HepG2 (cell line): ENCODE measurements at regions not wholly inside any gene's neighbourhood (a gene's known extent, or its start where the extent isn't known, plus 50 kb on each side); places are given as distances from the start of the nearest gene placed in this dataset.

ENCODE experiments used
- ATAC-seq: fragments of 200-7000 bp; cut with Tn5 transposase; 3 replicates; pipeline ENCODE4 v1.9.1; 2020; ENCODE audit warnings: mild to moderate bottlenecking, moderate library complexity
- BruUV-seq: library from RNA; stranded (reverse); fragments of 400-500 nt; replicated peaks from 2 replicates; lab custom pipeline; 2021; lab: Mats Ljungman, UMichigan
- CTCF ChIA-PET: fragments of 300-600 bp; formaldehyde crosslinking; extraction: SDS; loops from one replicate; lab custom pipeline; 2021; ENCODE audit warnings: low total read pairs, inconsistent platforms, low intra/inter-chr PET ratio; lab: Yijun Ruan, JAX
- POLR2A ChIA-PET: fragments of 350-600 bp; sonication (Branson Sonifier 250); formaldehyde crosslinking; loops from one replicate; lab custom pipeline; 2020; ENCODE audit warnings: antibody characterized with exemption, inconsistent platforms; lab: Yijun Ruan, JAX
- DNase-seq: peaks from one replicate; pipeline ENCODE4 v3.0.0-alpha.2; 2015; ENCODE audit warnings: low spot score
- FAIRE-seq: peaks from 3 replicates; lab custom pipeline; 2011; peaks lifted over from hg19 to GRCh38; lab: Jason Lieb, UNC
- H2AFZ ChIP-seq: one replicate; pipeline ENCODE4 v1.6.1; 2011; ENCODE audit warnings: low read length, inconsistent platforms
- H3K27ac ChIP-seq: fragments of 300-600 bp; 3 replicates; pipeline ENCODE4 v1.8.0; 2011; ENCODE audit warnings: mixed run types, mild to moderate bottlenecking, mixed read lengths, low read length, inconsistent platforms; ENCODE audit not compliant: insufficient read depth; ENCODE audit errors: extremely low read length
- H3K27me3 ChIP-seq, 2 experiments: fragments of 200-600 bp in 1 of 2; 2 replicates in 1 of 2; 3 replicates in 1 of 2; pipeline versions ENCODE4 v1.6.0 to v1.8.0; 2011; ENCODE audit warnings: low read length in 2 of 2, mild to moderate bottlenecking in 2 of 2, moderate library complexity in 2 of 2, inconsistent platforms in 1 of 2; ENCODE audit not compliant: insufficient read depth in 2 of 2, control insufficient read depth in 1 of 2
- H3K36me3 ChIP-seq, 2 experiments: fragments of 200-600 bp in 1 of 2; replicated peaks in 1 of 2; 2 replicates in 1 of 2; 3 replicates in 1 of 2; pipeline versions ENCODE4 v1.5.1 to v1.8.0; 2011; ENCODE audit warnings: low read length in 2 of 2, inconsistent platforms in 1 of 2; ENCODE audit not compliant: insufficient read depth in 2 of 2, control insufficient read depth in 1 of 2
- H3K4me1 ChIP-seq: 2 replicates; pipeline ENCODE4 v1.5.1; 2012; ENCODE audit warnings: low read length, inconsistent platforms; ENCODE audit not compliant: insufficient read depth
- H3K4me2 ChIP-seq: 2 replicates; pipeline ENCODE4 v1.6.0; 2011; ENCODE audit warnings: low read depth, low read length, inconsistent platforms
- H3K4me3 ChIP-seq, 3 experiments: fragments of 200-600 bp in 1 of 3; sonication (generic), shearing (Covaris generic) in 1 of 3; replicated peaks in 1 of 3; 2 replicates each; pipeline ENCODE4 v1.5.1; 2011 to 2016; ENCODE audit warnings: low read length in 3 of 3, inconsistent platforms in 2 of 3, low read depth in 2 of 3, mild to moderate bottlenecking in 2 of 3, control low read depth in 1 of 3, mixed read lengths in 1 of 3; ENCODE audit not compliant: insufficient read depth in 1 of 3
- H3K79me2 ChIP-seq: one replicate; pipeline ENCODE4 v1.6.1; 2011; ENCODE audit warnings: low read length, inconsistent platforms; ENCODE audit not compliant: insufficient read depth
- H3K9ac ChIP-seq: 2 replicates; pipeline ENCODE4 v1.6.0; 2011; ENCODE audit warnings: mild to moderate bottlenecking, low read depth, low read length, inconsistent platforms; ENCODE audit not compliant: insufficient read depth
- H3K9me3 ChIP-seq: 2 replicates; pipeline ENCODE4 v1.5.1; 2012; ENCODE audit warnings: mild to moderate bottlenecking, low read length
- H4K20me1 ChIP-seq: 2 replicates; pipeline ENCODE4 v1.6.0; 2011; ENCODE audit warnings: inconsistent platforms, mild to moderate bottlenecking, low read length, moderate library complexity; ENCODE audit not compliant: insufficient read depth
- AGO1 ChIP-seq: fragments of 200-400 bp; formaldehyde crosslinking; IDR thresholded peaks from 2 replicates; pipeline ENCODE4 v1.6.1; 2017; ENCODE audit warnings: mild to moderate bottlenecking, low read depth, low read length, moderate library complexity; ENCODE audit not compliant: poor library complexity, severe bottlenecking
- HMG20A ChIP-seq: IDR thresholded peaks from 2 replicates; pipeline ENCODE4 v1.6.1; 2016; ENCODE audit warnings: borderline replicate concordance
- JUND ChIP-seq: sonication (generic); formaldehyde crosslinking; IDR thresholded peaks from 2 replicates; pipeline ENCODE4 v1.8.0; 2022; ENCODE audit warnings: mild to moderate bottlenecking, missing genetic modification reagents
- KDM5B ChIP-seq: sonication (generic); formaldehyde crosslinking; IDR thresholded peaks from 2 replicates; pipeline ENCODE4 v1.4.0; 2020; ENCODE audit warnings: missing genetic modification reagents, mild to moderate bottlenecking, borderline replicate concordance
- MAZ ChIP-seq, 2 experiments: sonication (generic) in 1 of 2; formaldehyde crosslinking in 1 of 2; IDR thresholded peaks; 2 replicates each; pipeline versions ENCODE4 v1.5.0 to v1.6.1; 2012 to 2020; ENCODE audit warnings: low read depth in 2 of 2, mild to moderate bottlenecking in 2 of 2, borderline replicate concordance in 1 of 2, improper control_type of control experiment in 1 of 2, low read length in 1 of 2, missing genetic modification reagents in 1 of 2, moderate library complexity in 1 of 2
- SNAI1 ChIP-seq: sonication (generic); formaldehyde crosslinking; IDR thresholded peaks from 2 replicates; pipeline ENCODE4 v1.5.0; 2020; ENCODE audit warnings: mild to moderate bottlenecking, missing genetic modification reagents, borderline replicate concordance
- ZNF17 ChIP-seq: sonication (generic); formaldehyde crosslinking; IDR thresholded peaks from 2 replicates; pipeline ENCODE4 v1.5.0; 2020; ENCODE audit warnings: mild to moderate bottlenecking, missing genetic modification reagents
- ZNF260 ChIP-seq: sonication (generic); formaldehyde crosslinking; IDR thresholded peaks from 2 replicates; pipeline ENCODE4 v1.4.0; 2020; ENCODE audit warnings: missing genetic modification reagents, low read depth, mild to moderate bottlenecking, borderline replicate concordance
- ZNF274 ChIP-seq: sonication (generic); formaldehyde crosslinking; IDR thresholded peaks from 2 replicates; pipeline ENCODE4 v1.5.1; 2020; ENCODE audit warnings: mild to moderate bottlenecking, missing genetic modification reagents
- ZNF292 ChIP-seq: sonication (generic); formaldehyde crosslinking; IDR thresholded peaks from 2 replicates; pipeline ENCODE4 v1.8.1; 2022; ENCODE audit warnings: mild to moderate bottlenecking, low read depth, missing genetic modification reagents, borderline replicate concordance
- ZNF329 ChIP-seq: sonication (generic); formaldehyde crosslinking; IDR thresholded peaks from 2 replicates; pipeline ENCODE4 v1.9.0; 2021; ENCODE audit warnings: low read depth, mild to moderate bottlenecking, missing genetic modification reagents
- ZNF557 ChIP-seq: sonication (generic); formaldehyde crosslinking; IDR thresholded peaks from 2 replicates; pipeline ENCODE4 v1.4.0; 2020; ENCODE audit warnings: missing genetic modification reagents
- ZNF749 ChIP-seq: sonication (generic); formaldehyde crosslinking; IDR thresholded peaks from 2 replicates; pipeline ENCODE4 v1.8.0; 2022; ENCODE audit warnings: mild to moderate bottlenecking, missing genetic modification reagents, moderate library complexity, borderline replicate concordance
- WGBS: methylation state at CpG from one replicate; pipeline ENCODE4 v1.1.6; 2017; ENCODE audit warnings: low lambda C conversion rate; 5-methylcytosine and 5-hydroxymethylcytosine counted together
- in situ Hi-C: cut with HindIII; loops from 2 replicates; pipeline ENCODE4 v1.10.0; 2017; ENCODE audit warnings: low pct_unique_long_range_greater_than_20kb; ENCODE audit not compliant: extremely low pct_ligation_motif_present
- intact Hi-C: fragments of 100-400 bp; cut with micrococcal nuclease; formaldehyde crosslinking; loops from one replicate; pipeline ENCODE4 v1.10.0; 2022; ENCODE audit not compliant: unreplicated experiment
- TF ChIP-seq, protein P1 (sequence below): sonication (generic); formaldehyde crosslinking; IDR thresholded peaks from 2 replicates; pipeline ENCODE4 v1.4.0; 2020; ENCODE audit warnings: mild to moderate bottlenecking, missing genetic modification reagents
- TF ChIP-seq, protein P2 (sequence below): sonication (generic); formaldehyde crosslinking; IDR thresholded peaks from 2 replicates; pipeline ENCODE4 v1.4.0; 2020; ENCODE audit warnings: mild to moderate bottlenecking, missing genetic modification reagents
- TF ChIP-seq, protein P3 (sequence below): sonication (generic); formaldehyde crosslinking; IDR thresholded peaks from 2 replicates; pipeline ENCODE4 v1.4.0; 2020; ENCODE audit warnings: missing genetic modification reagents
- TF ChIP-seq, protein P4 (sequence below): sonication (generic); formaldehyde crosslinking; conservative IDR thresholded peaks from 2 replicates; pipeline ENCODE4 v1.4.0; 2020; ENCODE audit warnings: mild to moderate bottlenecking, missing genetic modification reagents, moderate library complexity
- TF ChIP-seq, protein P5 (sequence below): sonication (generic); formaldehyde crosslinking; IDR thresholded peaks from 2 replicates; pipeline ENCODE4 v1.8.1; 2023; ENCODE audit warnings: mild to moderate bottlenecking, missing genetic modification reagents, borderline replicate concordance
- TF ChIP-seq, protein P6 (sequence below): sonication (generic); formaldehyde crosslinking; conservative IDR thresholded peaks from 2 replicates; pipeline ENCODE4 v1.8.0; 2022; ENCODE audit warnings: low read depth, missing genetic modification reagents

DNA sequence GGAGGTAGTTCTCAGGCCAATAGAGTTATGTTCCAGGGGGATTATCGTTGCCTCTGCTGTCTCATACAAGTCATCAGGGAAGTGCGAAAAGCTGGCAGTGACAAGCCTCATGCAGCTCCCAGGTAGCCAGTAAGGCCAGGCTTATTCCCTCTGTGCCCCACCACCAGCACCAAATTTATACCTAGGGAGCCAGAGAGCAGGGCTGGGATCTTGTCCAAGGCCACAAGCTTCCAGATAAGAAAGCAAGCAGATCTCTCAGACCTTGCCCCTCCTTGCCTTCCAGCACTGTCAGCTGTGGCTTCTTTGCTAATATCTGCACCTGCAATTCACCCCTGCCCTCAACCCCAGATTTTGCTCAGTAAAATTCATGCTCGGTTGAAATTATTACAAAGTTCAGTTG is 206.3 kb upstream of the FAT3 start:
- Histone ChIP-seq H3K9ac (no peak overlapping the region), H3K27ac (no peak overlapping the region), H3K36me3 (no peaks in the 10 kb centered on the region), H3K9me3 (peaks cover 58% of the 10 kb centered on the region), H3K27me3 (no peaks in the 10 kb centered on the region), H3K4me1 (no peaks in the 10 kb centered on the region), H3K4me3 (no peak overlapping the region), H4K20me1 (no peaks in the 10 kb centered on the region), H2AFZ (no peak overlapping the region), H3K4me2 (no peak overlapping the region), H3K79me2 (no peaks in the 10 kb centered on the region)
- ATAC-seq (no peak), DNase-seq (no peak), FAIRE-seq (no peak)
- ChIA-PET CTCF (no interaction called here), POLR2A (no interaction called here)
- TF ChIP-seq, protein P1, sequence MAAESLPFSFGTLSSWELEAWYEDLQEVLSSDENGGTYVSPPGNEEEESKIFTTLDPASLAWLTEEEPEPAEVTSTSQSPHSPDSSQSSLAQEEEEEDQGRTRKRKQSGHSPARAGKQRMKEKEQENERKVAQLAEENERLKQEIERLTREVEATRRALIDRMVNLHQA (CRISPR knock-in tag), result no peak
- TF ChIP-seq ZNF557 (CRISPR knock-in tag) (no peak), ZNF749 (CRISPR knock-in tag) (no peak), ZNF329 (no peak), KDM5B (CRISPR knock-in tag) (no peak), HMG20A (CRISPR knock-in tag) (no peak), ZNF274 (CRISPR knock-in tag) (no peak), SNAI1 (CRISPR knock-in tag) (no peak), AGO1 (no peak), ZNF260 (CRISPR knock-in tag) (no peak), JUND (CRISPR knock-in tag) (no peak), MAZ (IDR thresholded peaks at IDR 0.05; ENCODE audit: borderline replicate concordance, low read depth, low read length) (no peak), MAZ (CRISPR knock-in tag; IDR thresholded peaks at IDR 0.05; ENCODE audit: low read depth) (no peak), ZNF17 (CRISPR knock-in tag) (no peak), ZNF292 (CRISPR knock-in tag) (no peak)
- TF ChIP-seq, protein P2, sequence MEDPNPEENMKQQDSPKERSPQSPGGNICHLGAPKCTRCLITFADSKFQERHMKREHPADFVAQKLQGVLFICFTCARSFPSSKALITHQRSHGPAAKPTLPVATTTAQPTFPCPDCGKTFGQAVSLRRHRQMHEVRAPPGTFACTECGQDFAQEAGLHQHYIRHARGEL (CRISPR knock-in tag), result no peak
- TF ChIP-seq, protein P3, sequence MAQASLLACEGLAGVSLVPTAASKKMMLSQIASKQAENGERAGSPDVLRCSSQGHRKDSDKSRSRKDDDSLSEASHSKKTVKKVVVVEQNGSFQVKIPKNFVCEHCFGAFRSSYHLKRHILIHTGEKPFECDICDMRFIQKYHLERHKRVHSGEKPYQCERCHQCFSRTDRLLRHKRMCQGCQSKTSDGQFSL, result no peak
- TF ChIP-seq, protein P4, sequence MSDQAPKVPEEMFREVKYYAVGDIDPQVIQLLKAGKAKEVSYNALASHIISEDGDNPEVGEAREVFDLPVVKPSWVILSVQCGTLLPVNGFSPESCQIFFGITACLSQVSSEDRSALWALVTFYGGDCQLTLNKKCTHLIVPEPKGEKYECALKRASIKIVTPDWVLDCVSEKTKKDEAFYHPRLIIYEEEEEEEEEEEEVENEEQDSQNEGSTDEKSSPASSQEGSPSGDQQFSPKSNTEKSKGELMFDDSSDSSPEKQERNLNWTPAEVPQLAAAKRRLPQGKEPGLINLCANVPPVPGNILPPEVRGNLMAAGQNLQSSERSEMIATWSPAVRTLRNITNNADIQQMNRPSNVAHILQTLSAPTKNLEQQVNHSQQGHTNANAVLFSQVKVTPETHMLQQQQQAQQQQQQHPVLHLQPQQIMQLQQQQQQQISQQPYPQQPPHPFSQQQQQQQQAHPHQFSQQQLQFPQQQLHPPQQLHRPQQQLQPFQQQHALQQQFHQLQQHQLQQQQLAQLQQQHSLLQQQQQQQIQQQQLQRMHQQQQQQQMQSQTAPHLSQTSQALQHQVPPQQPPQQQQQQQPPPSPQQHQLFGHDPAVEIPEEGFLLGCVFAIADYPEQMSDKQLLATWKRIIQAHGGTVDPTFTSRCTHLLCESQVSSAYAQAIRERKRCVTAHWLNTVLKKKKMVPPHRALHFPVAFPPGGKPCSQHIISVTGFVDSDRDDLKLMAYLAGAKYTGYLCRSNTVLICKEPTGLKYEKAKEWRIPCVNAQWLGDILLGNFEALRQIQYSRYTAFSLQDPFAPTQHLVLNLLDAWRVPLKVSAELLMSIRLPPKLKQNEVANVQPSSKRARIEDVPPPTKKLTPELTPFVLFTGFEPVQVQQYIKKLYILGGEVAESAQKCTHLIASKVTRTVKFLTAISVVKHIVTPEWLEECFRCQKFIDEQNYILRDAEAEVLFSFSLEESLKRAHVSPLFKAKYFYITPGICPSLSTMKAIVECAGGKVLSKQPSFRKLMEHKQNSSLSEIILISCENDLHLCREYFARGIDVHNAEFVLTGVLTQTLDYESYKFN, result no peak
- TF ChIP-seq, protein P5, sequence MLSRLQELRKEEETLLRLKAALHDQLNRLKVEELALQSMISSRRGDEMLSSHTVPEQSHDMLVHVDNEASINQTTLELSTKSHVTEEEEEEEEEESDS (CRISPR knock-in tag), result no peak
- TF ChIP-seq, protein P6, sequence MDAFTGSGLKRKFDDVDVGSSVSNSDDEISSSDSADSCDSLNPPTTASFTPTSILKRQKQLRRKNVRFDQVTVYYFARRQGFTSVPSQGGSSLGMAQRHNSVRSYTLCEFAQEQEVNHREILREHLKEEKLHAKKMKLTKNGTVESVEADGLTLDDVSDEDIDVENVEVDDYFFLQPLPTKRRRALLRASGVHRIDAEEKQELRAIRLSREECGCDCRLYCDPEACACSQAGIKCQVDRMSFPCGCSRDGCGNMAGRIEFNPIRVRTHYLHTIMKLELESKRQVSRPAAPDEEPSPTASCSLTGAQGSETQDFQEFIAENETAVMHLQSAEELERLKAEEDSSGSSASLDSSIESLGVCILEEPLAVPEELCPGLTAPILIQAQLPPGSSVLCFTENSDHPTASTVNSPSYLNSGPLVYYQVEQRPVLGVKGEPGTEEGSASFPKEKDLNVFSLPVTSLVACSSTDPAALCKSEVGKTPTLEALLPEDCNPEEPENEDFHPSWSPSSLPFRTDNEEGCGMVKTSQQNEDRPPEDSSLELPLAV, result no peak
- no TSS peak for BruUV-seq
- intact Hi-C loops, result no loop called here
- 7% methylated on average over 3 of the region's 3 CpGs for WGBS
- in situ Hi-C loops, result no loop called here
